ENCODE measurements at regions not wholly inside any gene's neighbourhood (a gene's known extent, or its start where the extent isn't known, plus 50 kb on each side); places are given as distances from the start of the nearest gene placed in this dataset.

- no peak for ATAC-seq
- no peak for DNase-seq
- intact Hi-C loops (cut with DNase I) = no loop called here
- Histone ChIP-seq H3K9me3 (no peaks in the 10 kb centered on the region), H3K4me3 (no peak overlapping the region), H3K27me3 (no peaks in the 10 kb centered on the region), H3K27ac (no peak overlapping the region), H3K36me3 (replicated peaks in 1 of 2; ENCODE audit: insufficient read depth in 1 of 2, low read depth in 2 of 2) (no peaks in the 10 kb centered on the region), H3K4me1 (peaks cover 10% of the 10 kb centered on the region)
- no peak for TF ChIP-seq CTCF (IDR thresholded peaks at IDR 0.05)
- no peak for TF ChIP-seq POLR2A (IDR thresholded peaks at IDR 0.05)
- WGBS, 2 donors = 91 to 93% methylated on average over 2 of the region's 2 CpGs
Observed at GRCh38 chr15:93360976-93361375, 272.0 kb upstream of the RGMA start.

- Histone ChIP-seq H3K9me3 (no peaks in the 10 kb centered on the region), H3K4me3 (no peak overlapping the region), H3K27ac (no peak overlapping the region), H3K4me1 (peaks cover 10% of the 10 kb centered on the region), H3K36me3 (replicated peaks in 1 of 2; ENCODE audit: insufficient read depth in 1 of 2, low read depth in 2 of 2) (no peaks in the 10 kb centered on the region), H3K27me3 (no peaks in the 10 kb centered on the region)
- DNase-seq = no peak
- intact Hi-C loops (cut with DNase I) = no loop called here
- WGBS, 2 donors = 85 to 93% methylated on average over 7 of the region's 7 CpGs
- ATAC-seq = no peak
- TF ChIP-seq CTCF (IDR thresholded peaks at IDR 0.05) (no peak), POLR2A (IDR thresholded peaks at IDR 0.05) (no peak)
Observed at GRCh38 chr15:93360318-93360717, 271.3 kb upstream of the RGMA start.

- H3K4me3 ChIP-seq = no peak overlapping the region
- peak in 3 of 4 donors; percentile 26 to 61 (median 37) for DNase-seq
- H3K36me3 ChIP-seq (replicated peaks in 1 of 2; ENCODE audit: insufficient read depth in 1 of 2, low read depth in 2 of 2) = no peaks in the 10 kb centered on the region
- intact Hi-C loops (cut with DNase I) = no loop called here
- no peaks in the 10 kb centered on the region for H3K9me3 ChIP-seq
- TF ChIP-seq CTCF (IDR thresholded peaks at IDR 0.05) (no peak), POLR2A (IDR thresholded peaks at IDR 0.05) (no peak)
- 85 to 88% methylated on average over 15 of the region's 15 CpGs for WGBS, 2 donors
- H3K27me3 ChIP-seq = no peaks in the 10 kb centered on the region
- no peak overlapping the region for H3K27ac ChIP-seq
- peak; percentile 47 for ATAC-seq
- peaks cover 10% of the 10 kb centered on the region for H3K4me1 ChIP-seq
Observed at GRCh38 chr15:93359425-93360131, 270.6 kb upstream of the RGMA start.

GRCh38 chr15:93359060-93359408, 270.0 kb upstream of the RGMA start:
- WGBS, 2 donors = 72 to 90% methylated on average over 6 of the region's 6 CpGs

More at GRCh38 chr15:93359060-93359408, 270.0 kb upstream of the RGMA start:
- Histone ChIP-seq H3K36me3 (replicated peaks in 1 of 2; ENCODE audit: insufficient read depth in 1 of 2, low read depth in 2 of 2) (no peaks in the 10 kb centered on the region), H3K9me3 (no peaks in the 10 kb centered on the region), H3K4me3 (no peak overlapping the region), H3K27me3 (no peaks in the 10 kb centered on the region), H3K27ac (no peak overlapping the region), H3K4me1 (peaks cover 10% of the 10 kb centered on the region)
- intact Hi-C loops (cut with DNase I) = no loop called here
- no peak for ATAC-seq
- TF ChIP-seq POLR2A (IDR thresholded peaks at IDR 0.05) (no peak), CTCF (IDR thresholded peaks at IDR 0.05) (no peak)
- DNase-seq = no peak
